GM23248 (cell line): ENCODE measurements at regions not wholly inside any gene's neighbourhood (a gene's known extent, or its start where the extent isn't known, plus 50 kb on each side); places are given as distances from the start of the nearest gene placed in this dataset.

Experiments used
- DNase-seq: peaks from one replicate; pipeline ENCODE4 v3.0.0-alpha.2; 2015
- H2AFZ ChIP-seq: fragments of 200-600 bp; sonication (generic); 2 replicates; pipeline ENCODE4 v1.6.1; 2016; ENCODE audit warnings: antibody characterized with exemption
- H3F3A ChIP-seq: fragments of 200-600 bp; sonication (generic); 2 replicates; pipeline ENCODE4 v1.6.1; 2016; ENCODE audit warnings: mild to moderate bottlenecking, antibody characterized with exemption, mixed run types; ENCODE audit not compliant: insufficient read depth
- H3K27ac ChIP-seq: fragments of 200-600 bp; sonication (generic); 2 replicates; pipeline ENCODE4 v1.5.1; 2016; ENCODE audit warnings: mild to moderate bottlenecking
- H3K27me3 ChIP-seq: fragments of 200-600 bp; sonication (generic); replicated peaks from 2 replicates; pipeline ENCODE4 v1.6.1; 2016; ENCODE audit warnings: mild to moderate bottlenecking; ENCODE audit not compliant: insufficient read depth
- H3K36me3 ChIP-seq: fragments of 200-600 bp; sonication (generic); 2 replicates; pipeline ENCODE4 v1.6.1; 2016; ENCODE audit warnings: low read depth, mild to moderate bottlenecking
- H3K4me1 ChIP-seq: fragments of 200-600 bp; sonication (generic); 2 replicates; pipeline ENCODE4 v1.6.1; 2016; ENCODE audit warnings: mild to moderate bottlenecking; ENCODE audit not compliant: insufficient read depth
- H3K4me2 ChIP-seq: fragments of 200-600 bp; sonication (generic); one replicate; pipeline ENCODE4 v1.6.1; 2016; ENCODE audit warnings: mild to moderate bottlenecking; ENCODE audit not compliant: unreplicated experiment
- H3K4me3 ChIP-seq: fragments of 200-600 bp; sonication (generic); 2 replicates; pipeline ENCODE4 v1.5.1; 2016; ENCODE audit warnings: mild to moderate bottlenecking
- H3K79me2 ChIP-seq: fragments of 200-600 bp; sonication (generic); 2 replicates; pipeline ENCODE4 v1.6.1; 2016; ENCODE audit warnings: mild to moderate bottlenecking; ENCODE audit not compliant: insufficient read depth
- H3K9ac ChIP-seq: fragments of 200-600 bp; sonication (generic); 2 replicates; pipeline ENCODE4 v1.6.1; 2016; ENCODE audit warnings: mild to moderate bottlenecking
- H3K9me2 ChIP-seq: fragments of 200-600 bp; sonication (generic); 2 replicates; pipeline ENCODE4 v1.6.1; 2016; ENCODE audit warnings: mixed run types, mild to moderate bottlenecking, moderate library complexity; ENCODE audit not compliant: insufficient read depth
- H3K9me3 ChIP-seq: fragments of 200-600 bp; sonication (generic); one replicate; pipeline ENCODE4 v1.6.1; 2017; ENCODE audit warnings: low read depth
- H4K20me1 ChIP-seq: fragments of 200-600 bp; sonication (generic); 2 replicates; pipeline ENCODE4 v1.6.0; 2016; ENCODE audit not compliant: insufficient read depth
- EZH2 ChIP-seq: fragments of 200-600 bp; sonication (generic); IDR thresholded peaks from 2 replicates; pipeline ENCODE4 v1.6.1; 2018; ENCODE audit warnings: antibody characterized with exemption, mild to moderate bottlenecking; ENCODE audit not compliant: insufficient read depth, poor library complexity, severe bottlenecking
- EZH2phosphoT487 ChIP-seq: fragments of 200-600 bp; sonication (generic); IDR thresholded peaks from 2 replicates; pipeline ENCODE4 v1.6.1; 2018; ENCODE audit warnings: antibody characterized with exemption, moderate library complexity, mild to moderate bottlenecking, low read depth; ENCODE audit not compliant: insufficient read depth
- WGBS, 2 experiments: methylation state at CpG; one replicate each; pipeline ENCODE4 v1.1.6; 2015 to 2017; ENCODE audit warnings: low lambda C conversion rate in 2 of 2, low coverage in 1 of 2; ENCODE audit errors: missing lambda C conversion rate in 2 of 2; 5-methylcytosine and 5-hydroxymethylcytosine counted together
- in situ Hi-C: fragments of 300-500 bp; cut with MboI; formaldehyde crosslinking; loops from 2 replicates; pipeline ENCODE4 v1.15.0; 2020

- H3K4me3 ChIP-seq: no peak overlapping the region
- no peaks in the 10 kb centered on the region for H3K4me1 ChIP-seq
- H4K20me1 ChIP-seq: no peaks in the 10 kb centered on the region
- no peak overlapping the region for H3K27ac ChIP-seq
- no peaks in the 10 kb centered on the region for H3K79me2 ChIP-seq
- 39 to 55% methylated on average over 2 of the region's 2 CpGs for WGBS, 2 experiments
- H3K36me3 ChIP-seq: no peaks in the 10 kb centered on the region
- no peak overlapping the region for H2AFZ ChIP-seq
- in situ Hi-C loops: no loop called here
- TF ChIP-seq EZH2phosphoT487 (no peak), EZH2 (no peak)
- H3F3A ChIP-seq: no peaks in the 10 kb centered on the region
- no peak overlapping the region for H3K9ac ChIP-seq
- no peaks in the 10 kb centered on the region for H3K9me3 ChIP-seq
- H3K9me2 ChIP-seq: no peaks in the 10 kb centered on the region
- H3K27me3 ChIP-seq: no peaks in the 10 kb centered on the region
- no peak overlapping the region for H3K4me2 ChIP-seq
- DNase-seq: no peak
Measured at GRCh38 chr2:5984273-5984655, 292.1 kb downstream of the SOX11 start.

- no peaks in the 10 kb centered on the region for H3K9me3 ChIP-seq
- no peaks in the 10 kb centered on the region for H3K36me3 ChIP-seq
- DNase-seq: no peak
- TF ChIP-seq EZH2phosphoT487 (no peak), EZH2 (no peak)
- H3K9ac ChIP-seq: no peak overlapping the region
- H3K4me3 ChIP-seq: no peak overlapping the region
- H4K20me1 ChIP-seq: no peaks in the 10 kb centered on the region
- in situ Hi-C loops: no loop called here
- H3K4me2 ChIP-seq: no peak overlapping the region
- no peaks in the 10 kb centered on the region for H3K9me2 ChIP-seq
- H3K27me3 ChIP-seq: no peaks in the 10 kb centered on the region
- no peaks in the 10 kb centered on the region for H3K79me2 ChIP-seq
- H3K27ac ChIP-seq: no peak overlapping the region
- WGBS, 2 experiments: 46 to 54% methylated on average over 6 of the region's 6 CpGs
- H3F3A ChIP-seq: no peaks in the 10 kb centered on the region
- H2AFZ ChIP-seq: no peak overlapping the region
- no peaks in the 10 kb centered on the region for H3K4me1 ChIP-seq
Measured at GRCh38 chr2:5984946-5985345, 292.8 kb downstream of the SOX11 start.

- Histone ChIP-seq H3K4me3 (no peak overlapping the region), H3K27me3 (no peaks in the 10 kb centered on the region), H3K9me2 (no peaks in the 10 kb centered on the region), H3K4me1 (no peaks in the 10 kb centered on the region), H3F3A (no peaks in the 10 kb centered on the region), H4K20me1 (no peaks in the 10 kb centered on the region), H2AFZ (no peak overlapping the region), H3K9ac (no peak overlapping the region), H3K27ac (no peak overlapping the region), H3K4me2 (no peak overlapping the region), H3K36me3 (no peaks in the 10 kb centered on the region), H3K9me3 (no peaks in the 10 kb centered on the region), H3K79me2 (no peaks in the 10 kb centered on the region)
- no peak for TF ChIP-seq EZH2phosphoT487
- TF ChIP-seq EZH2: no peak
- in situ Hi-C loops: no loop called here
- WGBS, 2 experiments: 75 to 77% methylated on average over 18 of the region's 18 CpGs
- no peak for DNase-seq
Measured at GRCh38 chr2:5985536-5986385, 293.6 kb downstream of the SOX11 start.

GRCh38 chr2:5986801-5987787 is 294.9 kb downstream of the SOX11 start:
- H3K9ac ChIP-seq: no peak overlapping the region
- no peak for TF ChIP-seq EZH2
- no peak for TF ChIP-seq EZH2phosphoT487
- H3K27me3 ChIP-seq: no peaks in the 10 kb centered on the region
- no peaks in the 10 kb centered on the region for H3K9me3 ChIP-seq
- no peaks in the 10 kb centered on the region for H3F3A ChIP-seq
- H3K79me2 ChIP-seq: no peaks in the 10 kb centered on the region
- no peak overlapping the region for H3K4me2 ChIP-seq
- in situ Hi-C loops: no loop called here
- H4K20me1 ChIP-seq: no peaks in the 10 kb centered on the region
- H3K9me2 ChIP-seq: no peaks in the 10 kb centered on the region
- 58 to 65% methylated on average over 12 of the region's 12 CpGs for WGBS, 2 experiments
- no peak for DNase-seq
- H3K4me1 ChIP-seq: no peaks in the 10 kb centered on the region
- H2AFZ ChIP-seq: no peak overlapping the region
- no peak overlapping the region for H3K27ac ChIP-seq
- H3K36me3 ChIP-seq: no peaks in the 10 kb centered on the region
- no peak overlapping the region for H3K4me3 ChIP-seq
